HepG2 (cell line): ENCODE measurements at regions not wholly inside any gene's neighbourhood (a gene's known extent, or its start where the extent isn't known, plus 50 kb on each side); places are given as distances from the start of the nearest gene placed in this dataset.

ENCODE experiments used
- ATAC-seq: fragments of 200-7000 bp; cut with Tn5 transposase; 3 replicates; pipeline ENCODE4 v1.9.1; 2020; ENCODE audit warnings: mild to moderate bottlenecking, moderate library complexity
- BruUV-seq: library from RNA; stranded (reverse); fragments of 400-500 nt; replicated peaks from 2 replicates; lab custom pipeline; 2021; lab: Mats Ljungman, UMichigan
- CTCF ChIA-PET: fragments of 300-600 bp; formaldehyde crosslinking; extraction: SDS; loops from one replicate; lab custom pipeline; 2021; ENCODE audit warnings: low total read pairs, inconsistent platforms, low intra/inter-chr PET ratio; lab: Yijun Ruan, JAX
- POLR2A ChIA-PET: fragments of 350-600 bp; sonication (Branson Sonifier 250); formaldehyde crosslinking; loops from one replicate; lab custom pipeline; 2020; ENCODE audit warnings: antibody characterized with exemption, inconsistent platforms; lab: Yijun Ruan, JAX
- DNase-seq: peaks from one replicate; pipeline ENCODE4 v3.0.0-alpha.2; 2015; ENCODE audit warnings: low spot score
- FAIRE-seq: peaks from 3 replicates; lab custom pipeline; 2011; peaks lifted over from hg19 to GRCh38; lab: Jason Lieb, UNC
- H2AFZ ChIP-seq: one replicate; pipeline ENCODE4 v1.6.1; 2011; ENCODE audit warnings: low read length, inconsistent platforms
- H3K27ac ChIP-seq: fragments of 300-600 bp; 3 replicates; pipeline ENCODE4 v1.8.0; 2011; ENCODE audit warnings: mixed run types, mild to moderate bottlenecking, mixed read lengths, low read length, inconsistent platforms; ENCODE audit not compliant: insufficient read depth; ENCODE audit errors: extremely low read length
- H3K27me3 ChIP-seq, 2 experiments: fragments of 200-600 bp in 1 of 2; 2 replicates in 1 of 2; 3 replicates in 1 of 2; pipeline versions ENCODE4 v1.6.0 to v1.8.0; 2011; ENCODE audit warnings: low read length in 2 of 2, mild to moderate bottlenecking in 2 of 2, moderate library complexity in 2 of 2, inconsistent platforms in 1 of 2; ENCODE audit not compliant: insufficient read depth in 2 of 2, control insufficient read depth in 1 of 2
- H3K36me3 ChIP-seq, 2 experiments: fragments of 200-600 bp in 1 of 2; replicated peaks in 1 of 2; 2 replicates in 1 of 2; 3 replicates in 1 of 2; pipeline versions ENCODE4 v1.5.1 to v1.8.0; 2011; ENCODE audit warnings: low read length in 2 of 2, inconsistent platforms in 1 of 2; ENCODE audit not compliant: insufficient read depth in 2 of 2, control insufficient read depth in 1 of 2
- H3K4me1 ChIP-seq: 2 replicates; pipeline ENCODE4 v1.5.1; 2012; ENCODE audit warnings: low read length, inconsistent platforms; ENCODE audit not compliant: insufficient read depth
- H3K4me2 ChIP-seq: 2 replicates; pipeline ENCODE4 v1.6.0; 2011; ENCODE audit warnings: low read depth, low read length, inconsistent platforms
- H3K4me3 ChIP-seq, 3 experiments: fragments of 200-600 bp in 1 of 3; sonication (generic), shearing (Covaris generic) in 1 of 3; replicated peaks in 1 of 3; 2 replicates each; pipeline ENCODE4 v1.5.1; 2011 to 2016; ENCODE audit warnings: low read length in 3 of 3, inconsistent platforms in 2 of 3, low read depth in 2 of 3, mild to moderate bottlenecking in 2 of 3, control low read depth in 1 of 3, mixed read lengths in 1 of 3; ENCODE audit not compliant: insufficient read depth in 1 of 3
- H3K79me2 ChIP-seq: one replicate; pipeline ENCODE4 v1.6.1; 2011; ENCODE audit warnings: low read length, inconsistent platforms; ENCODE audit not compliant: insufficient read depth
- H3K9ac ChIP-seq: 2 replicates; pipeline ENCODE4 v1.6.0; 2011; ENCODE audit warnings: mild to moderate bottlenecking, low read depth, low read length, inconsistent platforms; ENCODE audit not compliant: insufficient read depth
- H3K9me3 ChIP-seq: 2 replicates; pipeline ENCODE4 v1.5.1; 2012; ENCODE audit warnings: mild to moderate bottlenecking, low read length
- H4K20me1 ChIP-seq: 2 replicates; pipeline ENCODE4 v1.6.0; 2011; ENCODE audit warnings: inconsistent platforms, mild to moderate bottlenecking, low read length, moderate library complexity; ENCODE audit not compliant: insufficient read depth
- BORCS8-MEF2B ChIP-seq: sonication (generic); formaldehyde crosslinking; IDR thresholded peaks from 2 replicates; pipeline ENCODE4 v1.8.0; 2022; ENCODE audit warnings: mild to moderate bottlenecking, missing genetic modification reagents
- CBX1 ChIP-seq: IDR thresholded peaks from one replicate; pipeline ENCODE4 v1.6.1; 2016; ENCODE audit warnings: antibody characterized with exemption, low read depth
- MAFF ChIP-seq: IDR thresholded peaks from 2 replicates; pipeline ENCODE4 v1.6.1; 2011; ENCODE audit warnings: low read depth, low read length, improper control_type of control experiment
- MAFK ChIP-seq, 2 experiments: IDR thresholded peaks in 1 of 2; conservative IDR thresholded peaks in 1 of 2; 2 replicates each; pipeline ENCODE4 v1.6.1; 2011; ENCODE audit warnings: improper control_type of control experiment in 2 of 2, low read length in 2 of 2
- ZBTB3 ChIP-seq: sonication (generic); formaldehyde crosslinking; IDR thresholded peaks from 2 replicates; pipeline ENCODE4 v1.4.0; 2020; ENCODE audit warnings: low read depth, mild to moderate bottlenecking, moderate library complexity, missing genetic modification reagents, borderline replicate concordance
- WGBS: methylation state at CpG from one replicate; pipeline ENCODE4 v1.1.6; 2017; ENCODE audit warnings: low lambda C conversion rate; 5-methylcytosine and 5-hydroxymethylcytosine counted together
- in situ Hi-C: cut with HindIII; loops from 2 replicates; pipeline ENCODE4 v1.10.0; 2017; ENCODE audit warnings: low pct_unique_long_range_greater_than_20kb; ENCODE audit not compliant: extremely low pct_ligation_motif_present
- intact Hi-C: fragments of 100-400 bp; cut with micrococcal nuclease; formaldehyde crosslinking; loops from one replicate; pipeline ENCODE4 v1.10.0; 2022; ENCODE audit not compliant: unreplicated experiment

DNA sequence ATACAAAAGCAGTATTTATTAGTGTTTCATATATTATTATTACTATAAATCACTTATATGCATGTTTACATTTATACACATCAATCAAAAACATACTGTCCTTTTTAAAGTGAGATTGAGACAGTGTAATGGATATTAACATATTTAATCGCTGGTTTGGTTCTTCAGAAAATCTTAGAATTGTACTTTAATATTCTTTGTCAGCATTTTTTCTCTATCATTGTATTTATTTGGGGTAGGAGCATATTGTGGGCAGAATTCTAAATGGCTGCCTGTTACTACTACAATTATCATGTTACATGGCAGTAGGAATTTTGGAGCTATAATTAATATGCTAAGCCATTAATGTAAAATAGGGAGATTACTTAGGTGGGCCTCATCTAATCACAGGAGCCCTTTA is 722.6 kb downstream of the TLR4 start:
- ATAC-seq, result no peak
- no peak for DNase-seq
- H3K4me2 ChIP-seq, result no peak overlapping the region
- H3K36me3 ChIP-seq, result no peaks in the 10 kb centered on the region
- in situ Hi-C loops (no loop called here), intact Hi-C loops (no loop called here)
- WGBS, result 0% methylated on average over 1 of the region's 1 CpG
- no peaks in the 10 kb centered on the region for H3K4me1 ChIP-seq
- H4K20me1 ChIP-seq, result no peaks in the 10 kb centered on the region
- H3K27ac ChIP-seq, result no peak overlapping the region
- no peak overlapping the region for H3K9ac ChIP-seq
- no TSS peak for BruUV-seq
- POLR2A ChIA-PET, result no interaction called here
- TF ChIP-seq MAFK (conservative IDR thresholded peaks at IDR 0.05 in 1 of 2, IDR thresholded peaks at IDR 0.05 in 1 of 2; ENCODE audit: low read length in 2 of 2) (peak; percentile 56 to 72), MAFF (peak; percentile 64), CBX1 (no peak), BORCS8-MEF2B (no peak)
- TF ChIP-seq, all 625 proteins: peak for 2
- Histone ChIP-seq H2AFZ (no peak overlapping the region), H3K27me3 (no peaks in the 10 kb centered on the region), H3K9me3 (peaks cover 64% of the 10 kb centered on the region), H3K4me3 (no peak overlapping the region), H3K79me2 (no peaks in the 10 kb centered on the region)
- no peak for FAIRE-seq
- CTCF ChIA-PET, result no interaction called here

DNA sequence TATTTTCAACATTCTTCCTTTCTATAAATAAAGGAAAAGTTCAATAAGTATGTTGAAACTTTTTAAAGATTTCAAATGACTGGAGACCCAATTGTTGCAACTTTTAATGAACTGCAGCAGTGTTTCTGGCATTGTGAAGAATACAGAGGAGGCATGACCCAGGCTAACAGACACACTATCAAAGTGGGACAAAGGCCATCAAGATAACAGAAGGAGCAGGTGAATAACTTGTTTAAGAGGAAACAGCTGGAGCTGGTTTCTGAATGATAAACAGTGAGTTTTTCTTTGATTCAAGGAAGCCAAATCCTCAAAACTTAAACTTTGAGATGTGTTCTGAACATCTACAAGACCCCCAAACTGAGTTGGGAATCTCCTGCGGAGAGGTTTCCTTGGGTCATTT is 734.6 kb downstream of the TLR4 start:
- DNase-seq, result no peak
- Histone ChIP-seq H3K9me3 (peaks cover 70% of the 10 kb centered on the region), H3K27ac (no peak overlapping the region), H2AFZ (no peak overlapping the region), H3K9ac (no peak overlapping the region), H3K27me3 (no peaks in the 10 kb centered on the region), H3K4me1 (no peaks in the 10 kb centered on the region), H4K20me1 (no peaks in the 10 kb centered on the region), H3K4me2 (no peak overlapping the region), H3K79me2 (no peaks in the 10 kb centered on the region), H3K4me3 (no peak overlapping the region), H3K36me3 (no peaks in the 10 kb centered on the region)
- in situ Hi-C loops (no loop called here), intact Hi-C loops (no loop called here)
- 54% methylated on average over 1 of the region's 1 CpG for WGBS
- POLR2A ChIA-PET, result no interaction called here
- no TSS peak for BruUV-seq
- ATAC-seq, result no peak
- no peak for FAIRE-seq
- no peak for TF ChIP-seq ZBTB3 (CRISPR knock-in tag)
- CTCF ChIA-PET, result no interaction called here
